K562 (cell line): ENCODE measurements at regions not wholly inside any gene's neighbourhood (a gene's known extent, or its start where the extent isn't known, plus 50 kb on each side); places are given as distances from the start of the nearest gene placed in this dataset.
A peak's percentile ranks its signal among the peaks of the same experiment; 100 is the strongest.

Experiments used
- ATAC-seq: fragments of 200-7000 bp; cut with Tn5 transposase; 3 replicates; pipeline ENCODE4 v1.9.1; 2020; ENCODE audit warnings: moderate library complexity
- BruUV-seq: library from RNA; stranded (reverse); fragments of 400-500 nt; replicated peaks from 2 replicates; lab custom pipeline; 2021; lab: Mats Ljungman, UMichigan
- CTCF ChIA-PET: fragments of 300-600 bp; formaldehyde crosslinking; extraction: SDS; loops from one replicate; lab custom pipeline; 2021; ENCODE audit warnings: low intra/inter-chr PET ratio; lab: Yijun Ruan, JAX
- POLR2A ChIA-PET: fragments of 300-600, 350-650 bp; sonication (Branson Sonifier 250); formaldehyde crosslinking; extraction: SDS; loops from one replicate; lab custom pipeline; 2021; ENCODE audit warnings: antibody characterized with exemption, inconsistent platforms; lab: Yijun Ruan, JAX
- DNase-seq, 4 experiments: peaks; one replicate each; pipeline versions ENCODE4 v3.0.0 to v3.0.0-alpha.2; 2011 to 2018; ENCODE audit warnings: low spot score in 3 of 4, mixed read lengths in 3 of 4; ENCODE audit errors: extremely low read depth in 1 of 4
- FAIRE-seq: peaks from 2 replicates; lab custom pipeline; 2011; peaks lifted over from hg19 to GRCh38; lab: Jason Lieb, UNC
- H2AFZ ChIP-seq: 2 replicates; pipeline ENCODE4 v1.6.0; 2011; ENCODE audit warnings: low read depth, low read length, control low read depth, inconsistent platforms
- H3K27ac ChIP-seq: fragments of 200-600 bp; 3 replicates; pipeline ENCODE4 v1.8.0; 2011; ENCODE audit warnings: low read depth, mild to moderate bottlenecking, control low read depth, inconsistent platforms, low read length, moderate library complexity, mixed read lengths; ENCODE audit errors: extremely low read depth
- H3K27me3 ChIP-seq, 2 experiments: fragments of 300-600 bp in 1 of 2; 2 replicates in 1 of 2; 3 replicates in 1 of 2; pipeline versions ENCODE4 v1.6.0 to v1.8.0; 2011; ENCODE audit warnings: inconsistent platforms in 2 of 2, low read length in 2 of 2, mild to moderate bottlenecking in 1 of 2, mixed read lengths in 1 of 2, moderate library complexity in 1 of 2; ENCODE audit not compliant: control insufficient read depth in 2 of 2, insufficient read depth in 2 of 2
- H3K36me3 ChIP-seq: fragments of 300-600 bp; 3 replicates; pipeline ENCODE4 v1.8.0; 2011; ENCODE audit warnings: mild to moderate bottlenecking, low read length, inconsistent platforms; ENCODE audit not compliant: control insufficient read depth, insufficient read depth
- H3K4me1 ChIP-seq, 2 experiments: fragments of 200-600 bp in 1 of 2; replicated peaks in 1 of 2; 2 replicates in 1 of 2; 3 replicates in 1 of 2; pipeline versions ENCODE4 v1.5.1 to v1.8.0; 2011; ENCODE audit warnings: inconsistent platforms in 2 of 2, low read length in 2 of 2, mild to moderate bottlenecking in 1 of 2, mixed read lengths in 1 of 2, moderate library complexity in 1 of 2; ENCODE audit not compliant: control insufficient read depth in 2 of 2, insufficient read depth in 2 of 2
- H3K4me2 ChIP-seq: 2 replicates; pipeline ENCODE4 v1.6.1; 2011; ENCODE audit warnings: low read length, control low read depth, inconsistent platforms, mixed read lengths; ENCODE audit not compliant: insufficient read depth
- H3K4me3 ChIP-seq: fragments of 200-600 bp; sonication (generic), shearing (Covaris generic); 2 replicates; pipeline ENCODE4 v1.5.1; 2016; ENCODE audit warnings: control low read depth, inconsistent platforms
- H3K79me2 ChIP-seq: fragments of 200-600 bp; 3 replicates; pipeline ENCODE4 v1.8.0; 2011; ENCODE audit warnings: low read length, inconsistent platforms; ENCODE audit not compliant: control insufficient read depth, insufficient read depth
- H3K9ac ChIP-seq, 2 experiments: 2 replicates each; pipeline versions ENCODE4 v1.6.0 to v1.6.1; 2011; ENCODE audit warnings: low read depth in 2 of 2, low read length in 2 of 2, control low read depth in 1 of 2, inconsistent platforms in 1 of 2, mild to moderate bottlenecking in 1 of 2, mixed read lengths in 1 of 2; ENCODE audit not compliant: insufficient read depth in 1 of 2
- H3K9me1 ChIP-seq: one replicate; pipeline ENCODE4 v1.6.0; 2011; ENCODE audit warnings: inconsistent platforms, mild to moderate bottlenecking, low read length, moderate library complexity; ENCODE audit not compliant: control insufficient read depth, insufficient read depth
- H3K9me3 ChIP-seq: replicated peaks from 2 replicates; pipeline ENCODE4 v1.5.1; 2011; ENCODE audit warnings: low read depth, low read length, inconsistent platforms; ENCODE audit not compliant: control insufficient read depth, insufficient read depth
- H4K20me1 ChIP-seq: replicated peaks from 2 replicates; pipeline ENCODE4 v1.6.1; 2011; ENCODE audit warnings: low read length, inconsistent platforms, mixed read lengths; ENCODE audit not compliant: control insufficient read depth, insufficient read depth
- CBX8 ChIP-seq: fragments of 200-600 bp; sonication (generic); IDR thresholded peaks from 2 replicates; pipeline ENCODE4 v1.6.1; 2012; ENCODE audit warnings: borderline replicate concordance, mixed run types, low read depth, mild to moderate bottlenecking, moderate library complexity, mixed read lengths, low read length, control low read depth, inconsistent platforms; ENCODE audit not compliant: poor library complexity, severe bottlenecking; ENCODE audit errors: extremely low read depth
- CSDE1 ChIP-seq, 2 experiments: fragments of 450-650 bp; IDR thresholded peaks; 2 replicates each; pipeline ENCODE4 v1.6.1; 2016; ENCODE audit warnings: mild to moderate bottlenecking in 1 of 2
- FOXK2 ChIP-seq, 2 experiments: fragments of 450-650 bp; IDR thresholded peaks in 1 of 2; conservative IDR thresholded peaks in 1 of 2; 2 replicates each; pipeline ENCODE4 v1.6.1; 2016; ENCODE audit warnings: low read depth in 2 of 2, mild to moderate bottlenecking in 1 of 2
- KLF10 ChIP-seq: fragments of 250-450 bp; sonication (Bioruptor Pico); IDR thresholded peaks from 2 replicates; pipeline ENCODE4 v1.6.1; 2021; ENCODE audit warnings: matching md5 sums
- MAFK ChIP-seq: IDR thresholded peaks from 2 replicates; pipeline ENCODE4 v1.6.1; 2011; ENCODE audit warnings: low read length, improper control_type of control experiment
- MCM2 ChIP-seq: fragments of 450-650 bp; IDR thresholded peaks from 2 replicates; pipeline ENCODE4 v1.6.1; 2017; ENCODE audit warnings: low read depth, mild to moderate bottlenecking
- NCOA1 ChIP-seq: fragments of 450-650 bp; IDR thresholded peaks from 2 replicates; pipeline ENCODE4 v1.6.1; 2016; ENCODE audit warnings: low read depth
- RBM34 ChIP-seq: fragments of 200-400 bp; formaldehyde crosslinking; IDR thresholded peaks from 2 replicates; pipeline ENCODE4 v1.6.1; 2018; ENCODE audit warnings: low read length, borderline replicate concordance; ENCODE audit not compliant: insufficient read depth
- SMARCA4 ChIP-seq: fragments of 450-650 bp; IDR thresholded peaks from 2 replicates; pipeline ENCODE4 v1.6.1; 2016
- WHSC1 ChIP-seq: IDR thresholded peaks from one replicate; pipeline ENCODE4 v1.6.1; 2012; ENCODE audit warnings: low read length, control low read depth, inconsistent platforms
- ZBTB17 ChIP-seq: fragments of 450-650 bp; formaldehyde crosslinking; IDR thresholded peaks from 2 replicates; pipeline ENCODE4 v1.4.0; 2020; ENCODE audit warnings: mild to moderate bottlenecking
- ZNF197 ChIP-seq: fragments of 200-800 bp; sonication (Bioruptor generic); IDR thresholded peaks from 2 replicates; pipeline ENCODE4 v1.6.1; 2016; ENCODE audit warnings: low read depth, missing genetic modification characterization, missing compliant biosample characterization
- ZNF316 ChIP-seq: fragments of 450-650 bp; IDR thresholded peaks from 2 replicates; pipeline ENCODE4 v1.6.1; 2016
- ZNF507 ChIP-seq: conservative IDR thresholded peaks from 2 replicates; pipeline ENCODE4 v1.6.1; 2017; ENCODE audit warnings: missing genetic modification characterization, missing compliant biosample characterization
- WGBS: fragments of 100-300 bp; shearing (Covaris generic); methylation state at CpG from one replicate; pipeline ENCODE4 v1.1.6; 2016; ENCODE audit warnings: low coverage, mixed read lengths; ENCODE audit not compliant: insufficient coverage; ENCODE audit errors: missing lambda C conversion rate; 5-methylcytosine and 5-hydroxymethylcytosine counted together
- in situ Hi-C: fragments of 300-500 bp; cut with MboI; formaldehyde crosslinking; loops from 4 replicates; pipeline ENCODE4 v1.15.0; 2018; ENCODE audit warnings: inconsistent platforms, mixed read lengths
- intact Hi-C: fragments of 100-400 bp; cut with micrococcal nuclease; formaldehyde crosslinking; loops from 2 replicates; pipeline ENCODE4 v1.14.2; 2022
- TF ChIP-seq, protein P1 (sequence below), 2 experiments: IDR thresholded peaks; 2 replicates each; pipeline ENCODE4 v1.6.1; 2012; ENCODE audit warnings: improper control_type of control experiment in 2 of 2, low read depth in 2 of 2, low read length in 2 of 2, borderline replicate concordance in 1 of 2

DNA sequence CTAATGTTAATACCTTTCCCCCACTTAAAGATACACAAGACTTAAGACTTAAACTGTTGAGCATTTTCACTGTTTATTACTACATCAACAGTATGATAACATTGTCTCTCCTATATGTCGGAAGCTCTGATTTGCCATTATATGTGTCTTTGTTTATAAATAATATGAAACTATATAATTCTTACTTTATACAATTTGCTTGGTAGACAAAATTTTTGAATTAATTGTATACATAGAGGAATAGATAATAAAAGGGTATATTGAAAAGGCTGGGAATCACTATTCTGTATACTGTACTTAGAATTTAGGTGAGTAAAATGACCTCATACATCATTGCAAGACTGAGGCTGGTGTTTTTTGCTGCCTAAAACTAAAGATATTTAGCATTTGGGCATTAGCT lies 82.1 kb upstream of the HDAC9 start:
- DNase-seq (no peak), FAIRE-seq (no peak), ATAC-seq (no peak)
- CTCF ChIA-PET, result no interaction called here
- no peak overlapping the region for H3K27ac ChIP-seq
- in situ Hi-C loops, result no loop called here
- no peak overlapping the region for H3K9ac ChIP-seq
- H3K9me1 ChIP-seq, result no peaks in the 10 kb centered on the region
- POLR2A ChIA-PET, result no interaction called here
- no peaks in the 10 kb centered on the region for H3K79me2 ChIP-seq
- H3K36me3 ChIP-seq, result no peaks in the 10 kb centered on the region
- no peak overlapping the region for H3K4me2 ChIP-seq
- H4K20me1 ChIP-seq, result no peaks in the 10 kb centered on the region
- H3K4me3 ChIP-seq, result no peak overlapping the region
- TF ChIP-seq, protein P1, sequence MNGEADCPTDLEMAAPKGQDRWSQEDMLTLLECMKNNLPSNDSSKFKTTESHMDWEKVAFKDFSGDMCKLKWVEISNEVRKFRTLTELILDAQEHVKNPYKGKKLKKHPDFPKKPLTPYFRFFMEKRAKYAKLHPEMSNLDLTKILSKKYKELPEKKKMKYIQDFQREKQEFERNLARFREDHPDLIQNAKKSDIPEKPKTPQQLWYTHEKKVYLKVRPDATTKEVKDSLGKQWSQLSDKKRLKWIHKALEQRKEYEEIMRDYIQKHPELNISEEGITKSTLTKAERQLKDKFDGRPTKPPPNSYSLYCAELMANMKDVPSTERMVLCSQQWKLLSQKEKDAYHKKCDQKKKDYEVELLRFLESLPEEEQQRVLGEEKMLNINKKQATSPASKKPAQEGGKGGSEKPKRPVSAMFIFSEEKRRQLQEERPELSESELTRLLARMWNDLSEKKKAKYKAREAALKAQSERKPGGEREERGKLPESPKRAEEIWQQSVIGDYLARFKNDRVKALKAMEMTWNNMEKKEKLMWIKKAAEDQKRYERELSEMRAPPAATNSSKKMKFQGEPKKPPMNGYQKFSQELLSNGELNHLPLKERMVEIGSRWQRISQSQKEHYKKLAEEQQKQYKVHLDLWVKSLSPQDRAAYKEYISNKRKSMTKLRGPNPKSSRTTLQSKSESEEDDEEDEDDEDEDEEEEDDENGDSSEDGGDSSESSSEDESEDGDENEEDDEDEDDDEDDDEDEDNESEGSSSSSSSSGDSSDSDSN (IDR thresholded peaks at IDR 0.05; ENCODE audit: borderline replicate concordance in 1 of 2, low read depth in 2 of 2, low read length in 2 of 2), result no peak
- TF ChIP-seq ZNF316, result peak; percentile 53; the same call in 1 of the 2 replicates
- BruUV-seq, result no TSS peak
- no peaks in the 10 kb centered on the region for H3K27me3 ChIP-seq
- WGBS, result 7% methylated on average over 1 of the region's 1 CpG
- no peaks in the 10 kb centered on the region; the same call in 1 of the 2 replicates for H3K9me3 ChIP-seq
- H2AFZ ChIP-seq, result no peak overlapping the region
- intact Hi-C loops, result no loop called here
- no peaks in the 10 kb centered on the region for H3K4me1 ChIP-seq

DNA sequence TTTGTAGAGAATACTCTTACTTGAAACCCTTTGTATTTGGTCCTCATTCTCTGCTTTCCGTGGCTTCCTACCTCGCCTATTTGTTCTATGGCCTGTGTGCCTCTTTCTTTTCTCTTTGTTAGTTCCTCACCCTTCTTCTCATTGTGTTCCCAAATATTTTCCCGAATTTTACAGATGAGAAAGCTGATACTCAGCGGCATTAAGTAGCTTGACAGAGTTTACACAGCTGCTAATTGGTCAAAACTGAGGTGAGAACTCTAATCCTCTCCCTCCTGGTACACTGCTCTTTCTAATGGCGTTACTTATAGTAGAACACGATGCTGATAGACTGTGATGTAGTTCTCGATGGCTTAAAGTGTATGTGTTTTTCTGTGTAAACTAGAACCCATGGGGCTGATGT lies 80.7 kb upstream of the HDAC9 start:
- Histone ChIP-seq H4K20me1 (no peaks in the 10 kb centered on the region), H3K79me2 (no peaks in the 10 kb centered on the region), H3K36me3 (no peaks in the 10 kb centered on the region), H3K9ac (no peak overlapping the region), H3K9me1 (no peaks in the 10 kb centered on the region), H3K27ac (no peak overlapping the region), H3K9me3 (no peaks in the 10 kb centered on the region; the same call in 1 of the 2 replicates), H3K4me2 (no peak overlapping the region), H3K4me1 (no peaks in the 10 kb centered on the region), H2AFZ (no peak overlapping the region), H3K27me3 (no peaks in the 10 kb centered on the region), H3K4me3 (no peak overlapping the region)
- in situ Hi-C loops (no loop called here), intact Hi-C loops (no loop called here)
- ChIA-PET CTCF (no interaction called here), POLR2A (no interaction called here)
- ATAC-seq (no peak), DNase-seq (no peak), FAIRE-seq (no peak)
- under 1% methylated on average over 7 of the region's 7 CpGs for WGBS
- BruUV-seq, result no TSS peak
- TF ChIP-seq RBM34 (no peak), MCM2 (no peak), SMARCA4 (no peak), CBX8 (no peak), CSDE1 (IDR thresholded peaks at IDR 0.05) (no peak), KLF10 (CRISPR knock-in tag) (no peak), ZBTB17 (CRISPR knock-in tag) (no peak), ZNF507 (no peak), ZNF197 (CRISPR knock-in tag) (no peak), MAFK (no peak), NCOA1 (no peak), WHSC1 (no peak), FOXK2 (conservative IDR thresholded peaks at IDR 0.05 in 1 of 2, IDR thresholded peaks at IDR 0.05 in 1 of 2; ENCODE audit: low read depth in 2 of 2) (no peak)
